HEK293T (cell line): ENCODE measurements at regions not wholly inside any gene's neighbourhood (a gene's known extent, or its start where the extent isn't known, plus 50 kb on each side); places are given as distances from the start of the nearest gene placed in this dataset.

ENCODE experiments used
- FOXM1 ChIP-seq: fragments of 450-650 bp; IDR thresholded peaks from 2 replicates; pipeline ENCODE4 v1.6.1; 2017; ENCODE audit warnings: mild to moderate bottlenecking, borderline replicate concordance
- HDGF ChIP-seq: fragments of 450-650 bp; IDR thresholded peaks from 2 replicates; pipeline ENCODE4 v1.6.1; 2017; ENCODE audit warnings: antibody characterized with exemption, borderline replicate concordance
- SP1 ChIP-seq: fragments of 450-650 bp; IDR thresholded peaks from 2 replicates; pipeline ENCODE4 v1.6.1; 2017
- TARDBP ChIP-seq: fragments of 450-650 bp; IDR thresholded peaks from 2 replicates; pipeline ENCODE4 v1.6.1; 2016

- TF ChIP-seq HDGF (no peak), FOXM1 (no peak), TARDBP (no peak), SP1 (no peak)
These were observed 270.8 kb downstream of the CD83 start for GRCh38 chr6:14388371-14388770.
